GM23338 (cell line): ENCODE measurements at regions not wholly inside any gene's neighbourhood (a gene's known extent, or its start where the extent isn't known, plus 50 kb on each side); places are given as distances from the start of the nearest gene placed in this dataset. TPM values are rescaled to one million over a fixed set of nuclear protein-coding genes. Genes with fewer than 3 reads are reported as not detected.
A peak's percentile ranks its signal among the peaks of the same experiment; 100 is the strongest.

Experiments
- ATAC-seq: fragments of 200-7000 bp; cut with Tn5 transposase; 3 replicates; pipeline ENCODE4 v1.9.1; 2020
- DNase-seq: peaks from one replicate; pipeline ENCODE4 v3.0.0-alpha.2; 2015; ENCODE audit warnings: low spot score
- H2AFZ ChIP-seq: fragments of 200-600 bp; sonication (generic); 2 replicates; pipeline ENCODE4 v1.8.0; 2016; ENCODE audit warnings: antibody characterized with exemption, mild to moderate bottlenecking, moderate library complexity
- H3F3A ChIP-seq: fragments of 200-600 bp; sonication (generic); replicated peaks from 2 replicates; pipeline ENCODE4 v1.8.0; 2017; ENCODE audit warnings: antibody characterized with exemption, mixed run types, low read depth
- H3K27ac ChIP-seq: fragments of 200-600 bp; sonication (generic); 2 replicates; pipeline ENCODE4 v1.6.1; 2016; ENCODE audit warnings: low read depth
- H3K27me3 ChIP-seq: fragments of 200-600 bp; sonication (generic); 2 replicates; pipeline ENCODE4 v1.8.0; 2016; ENCODE audit warnings: mild to moderate bottlenecking, mixed run types, moderate library complexity; ENCODE audit not compliant: insufficient read depth
- H3K36me3 ChIP-seq: fragments of 200-600 bp; sonication (generic); 2 replicates; pipeline ENCODE4 v1.8.0; 2016; ENCODE audit warnings: mild to moderate bottlenecking; ENCODE audit not compliant: insufficient read depth
- H3K4me1 ChIP-seq: fragments of 200-600 bp; sonication (generic); 2 replicates; pipeline ENCODE4 v1.8.0; 2016; ENCODE audit warnings: mild to moderate bottlenecking, moderate library complexity; ENCODE audit not compliant: insufficient read depth
- H3K4me2 ChIP-seq: fragments of 200-600 bp; sonication (generic); 2 replicates; pipeline ENCODE4 v1.7.1; 2017; ENCODE audit warnings: mixed run types
- H3K4me3 ChIP-seq: fragments of 200-600 bp; sonication (generic); 2 replicates; pipeline ENCODE4 v1.6.1; 2016; ENCODE audit warnings: mixed run types
- H3K79me2 ChIP-seq: fragments of 200-600 bp; sonication (generic); replicated peaks from 2 replicates; pipeline ENCODE4 v1.8.0; 2017; ENCODE audit warnings: mild to moderate bottlenecking; ENCODE audit not compliant: insufficient read depth
- H3K9me2 ChIP-seq: fragments of 200-600 bp; sonication (generic); 2 replicates; pipeline ENCODE4 v1.8.0; 2017; ENCODE audit not compliant: insufficient read depth
- H4K20me1 ChIP-seq: fragments of 200-600 bp; sonication (generic); replicated peaks from 2 replicates; pipeline ENCODE4 v1.8.0; 2017; ENCODE audit warnings: mild to moderate bottlenecking; ENCODE audit not compliant: insufficient read depth
- H3K27ac Mint-ChIP-seq: 2 replicates; pipeline ENCODE4 v1.8.0; 2020; ENCODE audit warnings: inconsistent platforms, mild to moderate bottlenecking, moderate library complexity, mixed read lengths
- H3K27me3 Mint-ChIP-seq: 3 replicates; pipeline ENCODE4 v1.8.0; 2022; ENCODE audit warnings: low read depth, mild to moderate bottlenecking, moderate library complexity, mixed read lengths, inconsistent platforms; ENCODE audit not compliant: insufficient read depth, poor library complexity
- H3K36me3 Mint-ChIP-seq: 3 replicates; pipeline ENCODE4 v1.8.0; 2021; ENCODE audit warnings: low read depth, mild to moderate bottlenecking, inconsistent platforms, moderate library complexity, mixed read lengths
- H3K4me1 Mint-ChIP-seq: 3 replicates; pipeline ENCODE4 v1.8.0; 2020; ENCODE audit warnings: mild to moderate bottlenecking, inconsistent platforms, mixed read lengths
- H3K4me3 Mint-ChIP-seq: 3 replicates; pipeline ENCODE4 v1.8.0; 2021; ENCODE audit warnings: moderate library complexity, mild to moderate bottlenecking, inconsistent platforms, mixed read lengths
- H3K9me3 Mint-ChIP-seq: 3 replicates; pipeline ENCODE4 v1.8.0; 2020; ENCODE audit warnings: moderate library complexity, mild to moderate bottlenecking, inconsistent platforms, mixed read lengths
- small RNA-seq: library from RNA; depleted of rRNA; stranded (forward); fragments of <200 nt; gene quantifications from one replicate; pipeline ENCODE3, GENCODE V24; 2014; ENCODE audit warnings: low replicate concordance
- TF ChIP-seq, protein P1 (sequence below), 2 experiments: fragments of 200-600 bp in 1 of 2; sonication (generic) in 1 of 2; conservative IDR thresholded peaks; 2 replicates each; pipeline versions ENCODE4 v1.5.1 to v1.6.1; 2016 to 2017; ENCODE audit warnings: antibody characterized with exemption in 2 of 2, low read depth in 2 of 2, mild to moderate bottlenecking in 2 of 2, moderate library complexity in 1 of 2
- TF ChIP-seq, protein P2 (sequence below): IDR thresholded peaks from one replicate; pipeline ENCODE4 v1.6.1; 2018; ENCODE audit warnings: antibody characterized with exemption; ENCODE audit not compliant: unreplicated experiment

DNA sequence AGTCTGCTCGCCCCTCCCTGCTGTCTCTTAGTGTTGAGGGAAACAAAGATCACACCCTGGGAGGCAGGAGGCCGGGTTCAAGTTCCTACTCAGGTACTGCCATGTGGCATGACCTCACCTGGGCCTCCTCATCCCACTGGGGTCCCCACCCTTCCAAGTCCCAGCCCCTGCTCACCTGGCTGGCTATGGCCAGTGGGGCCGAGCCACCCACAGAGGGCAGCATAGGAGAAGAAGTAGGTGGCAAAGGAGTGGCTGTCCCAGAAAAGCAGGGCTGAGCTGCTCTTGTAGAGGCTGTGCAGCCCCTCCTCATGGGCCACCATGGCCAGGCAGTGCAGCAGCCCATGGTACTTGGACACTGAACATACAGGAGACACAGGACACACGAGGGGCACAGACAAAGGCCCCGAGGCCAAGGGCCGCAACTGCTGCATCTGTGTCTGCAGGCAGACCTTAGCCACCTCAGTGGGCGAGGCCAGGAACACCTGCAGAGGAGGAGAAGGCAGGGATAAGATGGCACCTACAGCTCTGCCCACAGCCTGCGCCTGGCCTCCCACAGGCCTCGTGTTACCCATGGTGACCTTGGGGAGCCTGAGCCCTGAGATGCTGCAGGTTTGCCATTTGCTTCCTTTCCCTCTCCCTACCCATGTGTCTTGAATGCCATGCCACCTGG lies 50.6 kb upstream of the MPEG1 start:
- Mint-ChIP-seq H3K36me3 (no peaks in the 10 kb centered on the region), H3K27me3 (no peaks in the 10 kb centered on the region), H3K27ac (no peak overlapping the region), H3K9me3 (no peaks in the 10 kb centered on the region), H3K4me3 (no peak overlapping the region), H3K4me1 (peaks cover 2% of the 10 kb centered on the region)
- Histone ChIP-seq H3K9me2 (no peaks in the 10 kb centered on the region), H3F3A (no peaks in the 10 kb centered on the region), H3K4me2 (no peak overlapping the region), H2AFZ (0 out of 2 replicates have a peak overlapping the region, but pooled peaks have one; percentile 28), H4K20me1 (no peaks in the 10 kb centered on the region), H3K79me2 (no peaks in the 10 kb centered on the region), H3K4me1 (no peaks in the 10 kb centered on the region), H3K27me3 (no peaks in the 10 kb centered on the region), H3K4me3 (no peak overlapping the region), H3K36me3 (no peaks in the 10 kb centered on the region), H3K27ac (no peak overlapping the region)
- TF ChIP-seq, protein P1, sequence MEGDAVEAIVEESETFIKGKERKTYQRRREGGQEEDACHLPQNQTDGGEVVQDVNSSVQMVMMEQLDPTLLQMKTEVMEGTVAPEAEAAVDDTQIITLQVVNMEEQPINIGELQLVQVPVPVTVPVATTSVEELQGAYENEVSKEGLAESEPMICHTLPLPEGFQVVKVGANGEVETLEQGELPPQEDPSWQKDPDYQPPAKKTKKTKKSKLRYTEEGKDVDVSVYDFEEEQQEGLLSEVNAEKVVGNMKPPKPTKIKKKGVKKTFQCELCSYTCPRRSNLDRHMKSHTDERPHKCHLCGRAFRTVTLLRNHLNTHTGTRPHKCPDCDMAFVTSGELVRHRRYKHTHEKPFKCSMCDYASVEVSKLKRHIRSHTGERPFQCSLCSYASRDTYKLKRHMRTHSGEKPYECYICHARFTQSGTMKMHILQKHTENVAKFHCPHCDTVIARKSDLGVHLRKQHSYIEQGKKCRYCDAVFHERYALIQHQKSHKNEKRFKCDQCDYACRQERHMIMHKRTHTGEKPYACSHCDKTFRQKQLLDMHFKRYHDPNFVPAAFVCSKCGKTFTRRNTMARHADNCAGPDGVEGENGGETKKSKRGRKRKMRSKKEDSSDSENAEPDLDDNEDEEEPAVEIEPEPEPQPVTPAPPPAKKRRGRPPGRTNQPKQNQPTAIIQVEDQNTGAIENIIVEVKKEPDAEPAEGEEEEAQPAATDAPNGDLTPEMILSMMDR (conservative IDR thresholded peaks at IDR 0.05; ENCODE audit: low read depth in 2 of 2): peak; percentile 63 to 82
- TF ChIP-seq, protein P2, sequence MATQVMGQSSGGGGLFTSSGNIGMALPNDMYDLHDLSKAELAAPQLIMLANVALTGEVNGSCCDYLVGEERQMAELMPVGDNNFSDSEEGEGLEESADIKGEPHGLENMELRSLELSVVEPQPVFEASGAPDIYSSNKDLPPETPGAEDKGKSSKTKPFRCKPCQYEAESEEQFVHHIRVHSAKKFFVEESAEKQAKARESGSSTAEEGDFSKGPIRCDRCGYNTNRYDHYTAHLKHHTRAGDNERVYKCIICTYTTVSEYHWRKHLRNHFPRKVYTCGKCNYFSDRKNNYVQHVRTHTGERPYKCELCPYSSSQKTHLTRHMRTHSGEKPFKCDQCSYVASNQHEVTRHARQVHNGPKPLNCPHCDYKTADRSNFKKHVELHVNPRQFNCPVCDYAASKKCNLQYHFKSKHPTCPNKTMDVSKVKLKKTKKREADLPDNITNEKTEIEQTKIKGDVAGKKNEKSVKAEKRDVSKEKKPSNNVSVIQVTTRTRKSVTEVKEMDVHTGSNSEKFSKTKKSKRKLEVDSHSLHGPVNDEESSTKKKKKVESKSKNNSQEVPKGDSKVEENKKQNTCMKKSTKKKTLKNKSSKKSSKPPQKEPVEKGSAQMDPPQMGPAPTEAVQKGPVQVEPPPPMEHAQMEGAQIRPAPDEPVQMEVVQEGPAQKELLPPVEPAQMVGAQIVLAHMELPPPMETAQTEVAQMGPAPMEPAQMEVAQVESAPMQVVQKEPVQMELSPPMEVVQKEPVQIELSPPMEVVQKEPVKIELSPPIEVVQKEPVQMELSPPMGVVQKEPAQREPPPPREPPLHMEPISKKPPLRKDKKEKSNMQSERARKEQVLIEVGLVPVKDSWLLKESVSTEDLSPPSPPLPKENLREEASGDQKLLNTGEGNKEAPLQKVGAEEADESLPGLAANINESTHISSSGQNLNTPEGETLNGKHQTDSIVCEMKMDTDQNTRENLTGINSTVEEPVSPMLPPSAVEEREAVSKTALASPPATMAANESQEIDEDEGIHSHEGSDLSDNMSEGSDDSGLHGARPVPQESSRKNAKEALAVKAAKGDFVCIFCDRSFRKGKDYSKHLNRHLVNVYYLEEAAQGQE: no peak
- peak; percentile 68 for DNase-seq
- peak; percentile 94 for ATAC-seq

Small RNAs in the stretch of these regions (small RNA-seq; reads per million reads assigned to genes)
- not detected for gene RN7SL435P
